ENCODE measurements at regions not wholly inside any gene's neighbourhood (a gene's known extent, or its start where the extent isn't known, plus 50 kb on each side); places are given as distances from the start of the nearest gene placed in this dataset.

- TF ChIP-seq EZH2phosphoT487 (IDR thresholded peaks at IDR 0.05; ENCODE audit: low read depth) (no peak), CTCF (IDR thresholded peaks at IDR 0.05; ENCODE audit: low read depth, low read length) (no peak; the same call in 1 of the 2 replicates)
- peaks cover 74% of the 10 kb centered on the region for H3K4me1 ChIP-seq (ENCODE audit: low read length)
- H3K79me2 ChIP-seq (ENCODE audit: low read length): peaks cover 50% of the 10 kb centered on the region
- peak overlapping the region; percentile 12; the same call in 1 of the 2 replicates for H2AFZ ChIP-seq (ENCODE audit: low read depth, low read length)
- peaks cover 35% of the 10 kb centered on the region for H4K20me1 ChIP-seq (ENCODE audit: insufficient read depth, low read length)
- peak overlapping the region; percentile 98 for H3K27ac ChIP-seq (ENCODE audit: low read length)
- H3K9ac ChIP-seq (ENCODE audit: low read length): peak overlapping the region; percentile 99
- no peaks in the 10 kb centered on the region for H3K27me3 ChIP-seq (ENCODE audit: low read depth, low read length)
- H3K4me2 ChIP-seq (ENCODE audit: low read length): peak overlapping the region; percentile 99
- H3K4me3 ChIP-seq (ENCODE audit: low read length): peak overlapping the region; percentile 84
- H3K9me3 ChIP-seq (ENCODE audit: insufficient read depth, low read length): no peaks in the 10 kb centered on the region
- peaks cover 18% of the 10 kb centered on the region for H3K36me3 ChIP-seq (replicated peaks; ENCODE audit: low read depth, low read length)
Measured at GRCh38 chr3:42012935-42013690, 51.2 kb upstream of the ULK4 start.

DNA sequence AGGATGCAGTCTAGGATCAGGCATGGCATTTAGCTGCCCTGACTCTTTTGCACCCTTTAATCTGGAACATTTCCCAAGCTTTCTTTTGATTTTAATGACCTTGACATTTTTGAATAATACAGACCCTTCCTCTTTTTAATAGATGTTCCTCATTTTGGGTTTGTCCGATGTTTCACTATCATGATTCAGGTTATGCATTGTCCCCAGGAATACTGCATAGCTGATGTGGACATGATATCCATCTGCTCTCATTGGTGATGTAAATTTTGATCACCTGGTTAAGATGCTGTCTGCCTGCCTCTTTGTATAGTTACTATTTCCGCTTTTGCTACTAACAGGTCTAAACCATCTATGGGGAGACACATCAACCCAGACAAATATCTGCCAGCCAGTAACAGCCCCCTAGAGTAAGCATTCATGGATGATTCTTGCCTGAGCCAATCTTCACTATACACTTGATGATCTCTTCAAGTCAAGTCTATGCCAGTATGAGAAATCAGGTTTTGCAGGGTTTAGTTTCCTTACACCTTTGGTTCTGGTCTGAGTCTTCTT lies 50.6 kb upstream of the ULK4 start:
- peaks cover 18% of the 10 kb centered on the region for H3K36me3 ChIP-seq (replicated peaks; ENCODE audit: low read depth, low read length)
- H3K79me2 ChIP-seq (ENCODE audit: low read length): peaks cover 44% of the 10 kb centered on the region
- no peaks in the 10 kb centered on the region for H3K9me3 ChIP-seq (ENCODE audit: insufficient read depth, low read length)
- peaks cover 29% of the 10 kb centered on the region for H4K20me1 ChIP-seq (ENCODE audit: insufficient read depth, low read length)
- H3K9ac ChIP-seq (ENCODE audit: low read length): peak overlapping the region; percentile 99
- no peak for TF ChIP-seq EZH2phosphoT487 (IDR thresholded peaks at IDR 0.05; ENCODE audit: low read depth)
- TF ChIP-seq CTCF (IDR thresholded peaks at IDR 0.05; ENCODE audit: low read depth, low read length): no peak
- peaks cover 74% of the 10 kb centered on the region for H3K4me1 ChIP-seq (ENCODE audit: low read length)
- H2AFZ ChIP-seq (ENCODE audit: low read depth, low read length): no peak overlapping the region
- no peaks in the 10 kb centered on the region for H3K27me3 ChIP-seq (ENCODE audit: low read depth, low read length)
- peak overlapping the region; percentile 99 for H3K4me2 ChIP-seq (ENCODE audit: low read length)
- H3K4me3 ChIP-seq (ENCODE audit: low read length): peak overlapping the region; percentile 84
- peak overlapping the region; percentile 98 for H3K27ac ChIP-seq (ENCODE audit: low read length)

Measured in OCI-LY3 (cell line).